GM21423 (cell line): ENCODE measurements at regions not wholly inside any gene's neighbourhood (a gene's known extent, or its start where the extent isn't known, plus 50 kb on each side); places are given as distances from the start of the nearest gene placed in this dataset.

ENCODE experiments used
- ATAC-seq: cut with Tn5 transposase; IDR thresholded peaks from one replicate; pipeline ENCODE4 v1.9.1; 2021; ENCODE audit warnings: mild to moderate bottlenecking, moderate library complexity; ENCODE audit not compliant: unreplicated experiment

GRCh38 chr20:20765696-20766365, 53.4 kb upstream of the RALGAPA2 start:
- no peak for ATAC-seq

GRCh38 chr20:20763650-20764049, 51.2 kb upstream of the RALGAPA2 start:
- ATAC-seq: no peak
